GM23248 (cell line): ENCODE measurements at regions not wholly inside any gene's neighbourhood (a gene's known extent, or its start where the extent isn't known, plus 50 kb on each side); places are given as distances from the start of the nearest gene placed in this dataset.

ENCODE experiments used
- DNase-seq: peaks from one replicate; pipeline ENCODE4 v3.0.0-alpha.2; 2015
- H2AFZ ChIP-seq: fragments of 200-600 bp; sonication (generic); 2 replicates; pipeline ENCODE4 v1.6.1; 2016; ENCODE audit warnings: antibody characterized with exemption
- H3F3A ChIP-seq: fragments of 200-600 bp; sonication (generic); 2 replicates; pipeline ENCODE4 v1.6.1; 2016; ENCODE audit warnings: mild to moderate bottlenecking, antibody characterized with exemption, mixed run types; ENCODE audit not compliant: insufficient read depth
- H3K27ac ChIP-seq: fragments of 200-600 bp; sonication (generic); 2 replicates; pipeline ENCODE4 v1.5.1; 2016; ENCODE audit warnings: mild to moderate bottlenecking
- H3K27me3 ChIP-seq: fragments of 200-600 bp; sonication (generic); replicated peaks from 2 replicates; pipeline ENCODE4 v1.6.1; 2016; ENCODE audit warnings: mild to moderate bottlenecking; ENCODE audit not compliant: insufficient read depth
- H3K36me3 ChIP-seq: fragments of 200-600 bp; sonication (generic); 2 replicates; pipeline ENCODE4 v1.6.1; 2016; ENCODE audit warnings: low read depth, mild to moderate bottlenecking
- H3K4me1 ChIP-seq: fragments of 200-600 bp; sonication (generic); 2 replicates; pipeline ENCODE4 v1.6.1; 2016; ENCODE audit warnings: mild to moderate bottlenecking; ENCODE audit not compliant: insufficient read depth
- H3K4me2 ChIP-seq: fragments of 200-600 bp; sonication (generic); one replicate; pipeline ENCODE4 v1.6.1; 2016; ENCODE audit warnings: mild to moderate bottlenecking; ENCODE audit not compliant: unreplicated experiment
- H3K4me3 ChIP-seq: fragments of 200-600 bp; sonication (generic); 2 replicates; pipeline ENCODE4 v1.5.1; 2016; ENCODE audit warnings: mild to moderate bottlenecking
- H3K79me2 ChIP-seq: fragments of 200-600 bp; sonication (generic); 2 replicates; pipeline ENCODE4 v1.6.1; 2016; ENCODE audit warnings: mild to moderate bottlenecking; ENCODE audit not compliant: insufficient read depth
- H3K9ac ChIP-seq: fragments of 200-600 bp; sonication (generic); 2 replicates; pipeline ENCODE4 v1.6.1; 2016; ENCODE audit warnings: mild to moderate bottlenecking
- H3K9me2 ChIP-seq: fragments of 200-600 bp; sonication (generic); 2 replicates; pipeline ENCODE4 v1.6.1; 2016; ENCODE audit warnings: mixed run types, mild to moderate bottlenecking, moderate library complexity; ENCODE audit not compliant: insufficient read depth
- H3K9me3 ChIP-seq: fragments of 200-600 bp; sonication (generic); one replicate; pipeline ENCODE4 v1.6.1; 2017; ENCODE audit warnings: low read depth
- H4K20me1 ChIP-seq: fragments of 200-600 bp; sonication (generic); 2 replicates; pipeline ENCODE4 v1.6.0; 2016; ENCODE audit not compliant: insufficient read depth
- EZH2 ChIP-seq: fragments of 200-600 bp; sonication (generic); IDR thresholded peaks from 2 replicates; pipeline ENCODE4 v1.6.1; 2018; ENCODE audit warnings: antibody characterized with exemption, mild to moderate bottlenecking; ENCODE audit not compliant: insufficient read depth, poor library complexity, severe bottlenecking
- EZH2phosphoT487 ChIP-seq: fragments of 200-600 bp; sonication (generic); IDR thresholded peaks from 2 replicates; pipeline ENCODE4 v1.6.1; 2018; ENCODE audit warnings: antibody characterized with exemption, moderate library complexity, mild to moderate bottlenecking, low read depth; ENCODE audit not compliant: insufficient read depth
- WGBS, 2 experiments: methylation state at CpG; one replicate each; pipeline ENCODE4 v1.1.6; 2015 to 2017; ENCODE audit warnings: low lambda C conversion rate in 2 of 2, low coverage in 1 of 2; ENCODE audit errors: missing lambda C conversion rate in 2 of 2; 5-methylcytosine and 5-hydroxymethylcytosine counted together
- in situ Hi-C: fragments of 300-500 bp; cut with MboI; formaldehyde crosslinking; loops from 2 replicates; pipeline ENCODE4 v1.15.0; 2020

- no peak overlapping the region for H3K9ac ChIP-seq
- no peak for DNase-seq
- in situ Hi-C loops = no loop called here
- no peaks in the 10 kb centered on the region for H4K20me1 ChIP-seq
- H3K9me3 ChIP-seq = no peaks in the 10 kb centered on the region
- H3F3A ChIP-seq = no peaks in the 10 kb centered on the region
- H3K9me2 ChIP-seq = no peaks in the 10 kb centered on the region
- TF ChIP-seq EZH2phosphoT487 = no peak
- no peak for TF ChIP-seq EZH2
- no peak overlapping the region for H3K27ac ChIP-seq
- no peaks in the 10 kb centered on the region for H3K4me1 ChIP-seq
- H3K4me3 ChIP-seq = no peak overlapping the region
- H3K79me2 ChIP-seq = no peaks in the 10 kb centered on the region
- H3K36me3 ChIP-seq = no peaks in the 10 kb centered on the region
- H2AFZ ChIP-seq = no peak overlapping the region
- H3K4me2 ChIP-seq = no peak overlapping the region
- H3K27me3 ChIP-seq = no peaks in the 10 kb centered on the region
These were observed 880.4 kb downstream of the EPHA7 start for GRCh38 chr6:92538926-92539325.

DNA sequence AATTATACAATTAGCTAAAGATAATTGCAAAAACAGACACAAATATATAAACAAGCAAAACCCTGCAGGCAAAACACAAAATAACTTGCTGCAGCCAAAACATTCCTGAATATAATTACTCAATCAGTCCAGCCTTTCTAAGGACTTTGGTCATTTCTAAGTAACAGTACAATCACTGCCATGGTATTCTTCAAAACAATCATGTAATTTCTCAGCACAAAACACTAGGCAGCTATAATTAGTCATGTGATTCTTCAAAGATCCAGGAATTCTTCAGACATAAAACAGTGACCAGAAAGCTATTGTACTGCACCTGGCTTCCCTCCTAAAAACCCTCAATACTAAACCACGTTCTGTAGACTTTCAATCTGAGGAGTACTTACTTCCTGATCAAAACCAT is 881.1 kb downstream of the EPHA7 start:
- Histone ChIP-seq H3F3A (no peaks in the 10 kb centered on the region), H3K27me3 (no peaks in the 10 kb centered on the region), H3K9me2 (no peaks in the 10 kb centered on the region), H3K9me3 (no peaks in the 10 kb centered on the region), H3K4me2 (no peak overlapping the region), H3K36me3 (no peaks in the 10 kb centered on the region), H3K79me2 (no peaks in the 10 kb centered on the region), H2AFZ (no peak overlapping the region), H3K9ac (no peak overlapping the region), H3K4me3 (no peak overlapping the region), H4K20me1 (no peaks in the 10 kb centered on the region), H3K4me1 (no peaks in the 10 kb centered on the region), H3K27ac (no peak overlapping the region)
- in situ Hi-C loops = no loop called here
- no peak for TF ChIP-seq EZH2phosphoT487
- TF ChIP-seq EZH2 = no peak
- DNase-seq = no peak
- WGBS, 2 experiments = 0% methylated on average over 1 of the region's 1 CpG

- no peaks in the 10 kb centered on the region for H3K27me3 ChIP-seq
- in situ Hi-C loops = no loop called here
- H3K79me2 ChIP-seq = no peaks in the 10 kb centered on the region
- H3K9ac ChIP-seq = no peak overlapping the region
- H3K9me3 ChIP-seq = no peaks in the 10 kb centered on the region
- H3K36me3 ChIP-seq = no peaks in the 10 kb centered on the region
- no peak overlapping the region for H2AFZ ChIP-seq
- H3K27ac ChIP-seq = no peak overlapping the region
- no peaks in the 10 kb centered on the region for H3K4me1 ChIP-seq
- DNase-seq = no peak
- H3K4me3 ChIP-seq = no peak overlapping the region
- H3K9me2 ChIP-seq = no peaks in the 10 kb centered on the region
- H3K4me2 ChIP-seq = no peak overlapping the region
- WGBS, 2 experiments = 16 to 20% methylated on average over 3 of the region's 3 CpGs
- TF ChIP-seq EZH2 (no peak), EZH2phosphoT487 (no peak)
- no peaks in the 10 kb centered on the region for H3F3A ChIP-seq
- no peaks in the 10 kb centered on the region for H4K20me1 ChIP-seq
These were observed 885.2 kb downstream of the EPHA7 start for GRCh38 chr6:92534109-92534508.

- Histone ChIP-seq H2AFZ (no peak overlapping the region), H3K9ac (no peak overlapping the region), H3K79me2 (no peaks in the 10 kb centered on the region), H3K27ac (no peak overlapping the region), H3K9me3 (no peaks in the 10 kb centered on the region), H4K20me1 (no peaks in the 10 kb centered on the region), H3K4me2 (no peak overlapping the region), H3K36me3 (no peaks in the 10 kb centered on the region), H3K4me3 (no peak overlapping the region), H3K27me3 (no peaks in the 10 kb centered on the region), H3K4me1 (no peaks in the 10 kb centered on the region), H3F3A (no peaks in the 10 kb centered on the region), H3K9me2 (no peaks in the 10 kb centered on the region)
- no peak for TF ChIP-seq EZH2phosphoT487
- TF ChIP-seq EZH2 = no peak
- DNase-seq = no peak
- 12 to 20% methylated on average over 2 of the region's 2 CpGs for WGBS, 2 experiments
- in situ Hi-C loops = no loop called here
These were observed 896.8 kb downstream of the EPHA7 start for GRCh38 chr6:92522589-92522988.

DNA sequence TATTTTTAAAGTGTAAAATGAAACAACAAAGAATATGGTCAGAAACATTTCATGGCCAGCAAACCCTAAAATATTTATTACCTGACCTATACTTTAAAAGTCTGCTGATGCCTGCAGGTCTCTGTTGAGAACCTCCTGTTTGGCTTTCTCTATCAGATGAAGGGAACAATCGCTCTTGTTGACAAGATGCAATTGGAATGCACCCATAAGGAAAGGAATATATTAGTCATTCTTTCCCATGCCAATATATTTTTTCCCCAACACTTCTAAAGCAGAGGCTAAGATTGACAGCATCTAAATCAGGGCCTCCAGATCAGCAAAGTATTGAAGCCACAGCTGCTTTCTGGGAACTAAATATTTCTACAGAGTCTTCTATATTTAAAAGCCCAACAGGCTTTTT is 897.8 kb downstream of the EPHA7 start:
- Histone ChIP-seq H3K36me3 (no peaks in the 10 kb centered on the region), H3K4me1 (no peaks in the 10 kb centered on the region), H3K9ac (no peak overlapping the region), H3K4me2 (no peak overlapping the region), H4K20me1 (no peaks in the 10 kb centered on the region), H3K4me3 (no peak overlapping the region), H3K27ac (no peak overlapping the region), H2AFZ (no peak overlapping the region), H3K27me3 (no peaks in the 10 kb centered on the region), H3F3A (no peaks in the 10 kb centered on the region), H3K9me3 (no peaks in the 10 kb centered on the region), H3K79me2 (no peaks in the 10 kb centered on the region), H3K9me2 (no peaks in the 10 kb centered on the region)
- in situ Hi-C loops = no loop called here
- TF ChIP-seq EZH2 (no peak), EZH2phosphoT487 (no peak)
- DNase-seq = no peak
- 0 to 3% methylated on average over 1 of the region's 1 CpG for WGBS, 2 experiments
